GM06990 (cell line): ENCODE measurements at regions not wholly inside any gene's neighbourhood (a gene's known extent, or its start where the extent isn't known, plus 50 kb on each side); places are given as distances from the start of the nearest gene placed in this dataset.
"Not testable (repeated sequence)": the region's sequence is repeated elsewhere in the genome, so short reads cannot be mapped to it uniquely, and the experiment has no call there.

Source experiments
- DNase-seq: peaks from one replicate; pipeline ENCODE4 v3.0.0-alpha.2; 2011; ENCODE audit not compliant: insufficient read length; ENCODE audit errors: extremely low read depth
- H3K27me3 ChIP-seq: replicated peaks from 2 replicates; pipeline ENCODE4 v1.6.0; 2011; ENCODE audit warnings: low read length; ENCODE audit not compliant: control insufficient read depth, insufficient read depth
- H3K36me3 ChIP-seq: 2 replicates; pipeline ENCODE4 v1.5.1; 2011; ENCODE audit warnings: low read length; ENCODE audit not compliant: control insufficient read depth, insufficient read depth
- H3K4me3 ChIP-seq: replicated peaks from 2 replicates; pipeline ENCODE4 v1.5.1; 2011; ENCODE audit warnings: low read depth, mild to moderate bottlenecking, control low read depth, low read length
- CTCF ChIP-seq: IDR thresholded peaks from 2 replicates; pipeline ENCODE4 v1.5.1; 2011; ENCODE audit warnings: low read length, control low read depth, mild to moderate bottlenecking, inconsistent platforms; ENCODE audit not compliant: insufficient read depth, poor library complexity, severe bottlenecking

GRCh38 chr15:24223739-24224138 is 451.8 kb upstream of the NPAP1 start:
- H3K4me3 ChIP-seq, result no peak overlapping the region
- DNase-seq, result no peak
- no peaks in the 10 kb centered on the region for H3K36me3 ChIP-seq
- TF ChIP-seq CTCF, result no peak
- H3K27me3 ChIP-seq, result no peaks in the 10 kb centered on the region

- no peaks in the 10 kb centered on the region for H3K27me3 ChIP-seq
- H3K4me3 ChIP-seq, result no peak overlapping the region
- no peak for TF ChIP-seq CTCF
- H3K36me3 ChIP-seq, result no peaks in the 10 kb centered on the region
- no peak for DNase-seq
Observed at GRCh38 chr15:24224161-24224560, 451.4 kb upstream of the NPAP1 start.

- H3K36me3 ChIP-seq, H3K4me3 ChIP-seq, DNase-seq, H3K27me3 ChIP-seq: not testable (repeated sequence)
Observed at GRCh38 chr15:24228922-24229321, 446.7 kb upstream of the NPAP1 start.

GRCh38 chr15:24233134-24233533 is 442.4 kb upstream of the NPAP1 start:
- DNase-seq, H3K4me3 ChIP-seq, H3K27me3 ChIP-seq, H3K36me3 ChIP-seq: not testable (repeated sequence)

- not testable (repeated sequence) for H3K27me3 ChIP-seq, DNase-seq, H3K4me3 ChIP-seq, H3K36me3 ChIP-seq
Observed at GRCh38 chr15:24240580-24240979, 435.0 kb upstream of the NPAP1 start.

- not testable (repeated sequence) for DNase-seq
Observed at GRCh38 chr15:24259106-24259505, 416.5 kb upstream of the NPAP1 start.

GRCh38 chr15:24260407-24260806 is 415.2 kb upstream of the NPAP1 start:
- not testable (repeated sequence) for H3K4me3 ChIP-seq, DNase-seq, H3K27me3 ChIP-seq, H3K36me3 ChIP-seq

More at GRCh38 chr15:24259106-24259505, 416.5 kb upstream of the NPAP1 start:
- H3K4me3 ChIP-seq, H3K36me3 ChIP-seq, H3K27me3 ChIP-seq: not testable (repeated sequence)

- not testable (repeated sequence) for H3K36me3 ChIP-seq, DNase-seq, H3K27me3 ChIP-seq, H3K4me3 ChIP-seq
Observed at GRCh38 chr15:24260854-24261253, 414.7 kb upstream of the NPAP1 start.

- H3K4me3 ChIP-seq, H3K27me3 ChIP-seq, H3K36me3 ChIP-seq, DNase-seq: not testable (repeated sequence)
Observed at GRCh38 chr15:24268536-24269165, 406.9 kb upstream of the NPAP1 start.
